ENCODE measurements at regions not wholly inside any gene's neighbourhood (a gene's known extent, or its start where the extent isn't known, plus 50 kb on each side); places are given as distances from the start of the nearest gene placed in this dataset.

- no peaks in the 10 kb centered on the region for H3K4me1 ChIP-seq (ENCODE audit: control insufficient read depth, insufficient read depth, low read depth, low read length)
- no peak overlapping the region for H3K4ac ChIP-seq (ENCODE audit: low read depth in 1 of 2, low read length in 2 of 2)
- H3K9ac ChIP-seq (ENCODE audit: low read length), result no peak overlapping the region
- H4K91ac ChIP-seq (ENCODE audit: low read length), result no peak overlapping the region
- DNase-seq, result no peak
- WGBS, result 74% methylated on average over 2 of the region's 5 CpGs
- H3K4me2 ChIP-seq (ENCODE audit: low read length, poor library complexity, severe bottlenecking), result no peak overlapping the region
- no peak overlapping the region for H3K23ac ChIP-seq (ENCODE audit: low read length in 2 of 2)
- no peak overlapping the region for H2BK5ac ChIP-seq (ENCODE audit: low read depth, low read length, poor library complexity, severe bottlenecking)
- H3K4me3 ChIP-seq (ENCODE audit: insufficient read depth in 1 of 2, low read depth in 1 of 2, low read length in 2 of 2), result no peak overlapping the region
- no peak overlapping the region for H3K14ac ChIP-seq (ENCODE audit: low read length in 2 of 2)
- H3K27me3 ChIP-seq (ENCODE audit: control insufficient read depth in 1 of 2, insufficient read depth in 1 of 2, low read length in 2 of 2), result peaks cover 3 to 10% of the 10 kb centered on the region in 2 experiments
- no peak overlapping the region for H3K27ac ChIP-seq (ENCODE audit: low read length, poor library complexity, severe bottlenecking)
- no peak overlapping the region for H4K8ac ChIP-seq (ENCODE audit: low read length)
- no peaks in the 10 kb centered on the region for H3K79me1 ChIP-seq (replicated peaks; ENCODE audit: low read length, poor library complexity, severe bottlenecking)
- no peak overlapping the region for H2BK15ac ChIP-seq (ENCODE audit: low read depth, poor library complexity, severe bottlenecking)
- H3K9me3 ChIP-seq (ENCODE audit: control insufficient read depth, low read length), result peaks cover 12% of the 10 kb centered on the region
- no peak overlapping the region for H2BK120ac ChIP-seq (ENCODE audit: low read depth, low read length)
- no peak overlapping the region for H2AK5ac ChIP-seq (ENCODE audit: low read length, severe bottlenecking)
- H2AFZ ChIP-seq (ENCODE audit: low read depth, low read length), result no peak overlapping the region
- no peak overlapping the region for H2BK12ac ChIP-seq (ENCODE audit: low read length in 2 of 2)
- H3K36me3 ChIP-seq (ENCODE audit: control insufficient read depth in 1 of 2, insufficient read depth in 2 of 2, low read depth in 1 of 2, low read length in 2 of 2), result no peaks in the 10 kb centered on the region
- no peak overlapping the region for H3K18ac ChIP-seq (ENCODE audit: low read depth in 1 of 2, low read length in 2 of 2)
Observed at GRCh38 chr14:76678244-76678800, 82.9 kb upstream of the VASH1 start.

GRCh38 chr14:76682367-76682766 is 78.9 kb upstream of the VASH1 start:
- DNase-seq, result no peak
- no peak overlapping the region for H2AFZ ChIP-seq (ENCODE audit: low read depth, low read length)
- H2BK12ac ChIP-seq (ENCODE audit: low read length in 2 of 2), result no peak overlapping the region
- H3K9ac ChIP-seq (ENCODE audit: low read length), result no peak overlapping the region
- no peaks in the 10 kb centered on the region for H3K79me1 ChIP-seq (replicated peaks; ENCODE audit: low read length, poor library complexity, severe bottlenecking)
- H3K9me3 ChIP-seq (ENCODE audit: control insufficient read depth, low read length), result peaks cover 16% of the 10 kb centered on the region
- no peak overlapping the region for H4K91ac ChIP-seq (ENCODE audit: low read length)
- H2AK5ac ChIP-seq (ENCODE audit: low read length, severe bottlenecking), result no peak overlapping the region
- H2BK5ac ChIP-seq (ENCODE audit: low read depth, low read length, poor library complexity, severe bottlenecking), result no peak overlapping the region
- no peak overlapping the region for H3K4me2 ChIP-seq (ENCODE audit: low read length, poor library complexity, severe bottlenecking)
- H2BK120ac ChIP-seq (ENCODE audit: low read depth, low read length), result no peak overlapping the region
- H3K4me3 ChIP-seq (ENCODE audit: insufficient read depth in 1 of 2, low read depth in 1 of 2, low read length in 2 of 2), result no peak overlapping the region
- H3K18ac ChIP-seq (ENCODE audit: low read depth in 1 of 2, low read length in 2 of 2), result no peak overlapping the region
- H3K23ac ChIP-seq (ENCODE audit: low read length in 2 of 2), result no peak overlapping the region
- no peaks in the 10 kb centered on the region for H3K36me3 ChIP-seq (ENCODE audit: control insufficient read depth in 1 of 2, insufficient read depth in 2 of 2, low read depth in 1 of 2, low read length in 2 of 2)
- WGBS, result 58% methylated on average over 2 of the region's 3 CpGs
- no peak overlapping the region for H3K27ac ChIP-seq (ENCODE audit: low read length, poor library complexity, severe bottlenecking)
- no peak overlapping the region for H3K4ac ChIP-seq (ENCODE audit: low read depth in 1 of 2, low read length in 2 of 2)
- no peaks in the 10 kb centered on the region for H3K27me3 ChIP-seq (ENCODE audit: control insufficient read depth in 1 of 2, insufficient read depth in 1 of 2, low read length in 2 of 2)
- H4K8ac ChIP-seq (ENCODE audit: low read length), result no peak overlapping the region
- H3K14ac ChIP-seq (ENCODE audit: low read length in 2 of 2), result no peak overlapping the region
- no peaks in the 10 kb centered on the region for H3K4me1 ChIP-seq (ENCODE audit: control insufficient read depth, insufficient read depth, low read depth, low read length)
- H2BK15ac ChIP-seq (ENCODE audit: low read depth, poor library complexity, severe bottlenecking), result no peak overlapping the region

DNA sequence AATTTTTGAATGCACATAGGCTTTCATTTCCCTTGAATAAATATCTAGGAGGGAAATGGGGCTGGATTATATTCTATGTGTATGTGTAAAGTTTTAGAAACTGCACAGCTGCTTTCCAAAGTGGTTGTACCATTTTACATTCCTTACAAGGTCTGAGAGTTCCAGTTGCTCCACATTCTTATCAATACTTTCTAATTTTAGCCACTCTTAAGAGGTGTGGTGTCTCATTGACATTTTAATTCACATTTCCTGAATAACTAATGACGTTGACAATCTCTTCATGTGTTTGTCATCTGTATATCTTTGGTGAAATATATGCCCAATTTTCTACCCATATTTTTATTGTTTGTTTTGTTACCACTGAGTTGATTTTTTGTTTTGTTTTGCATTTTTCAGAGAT is 74.6 kb upstream of the VASH1 start:
- no peaks in the 10 kb centered on the region for H3K79me1 ChIP-seq (replicated peaks; ENCODE audit: low read length, poor library complexity, severe bottlenecking)
- no peak for DNase-seq
- H3K18ac ChIP-seq (ENCODE audit: low read depth in 1 of 2, low read length in 2 of 2), result no peak overlapping the region
- no peak overlapping the region for H3K4me3 ChIP-seq (ENCODE audit: insufficient read depth in 1 of 2, low read depth in 1 of 2, low read length in 2 of 2)
- H3K9ac ChIP-seq (ENCODE audit: low read length), result no peak overlapping the region
- no peak overlapping the region for H3K27ac ChIP-seq (ENCODE audit: low read length, poor library complexity, severe bottlenecking)
- H2BK12ac ChIP-seq (ENCODE audit: low read length in 2 of 2), result no peak overlapping the region
- H2BK15ac ChIP-seq (ENCODE audit: low read depth, poor library complexity, severe bottlenecking), result no peak overlapping the region
- no peak overlapping the region for H3K14ac ChIP-seq (ENCODE audit: low read length in 2 of 2)
- WGBS, result no CpG with 5 or more reads among the region's 1 CpG
- H2BK5ac ChIP-seq (ENCODE audit: low read depth, low read length, poor library complexity, severe bottlenecking), result no peak overlapping the region
- H3K36me3 ChIP-seq (ENCODE audit: control insufficient read depth in 1 of 2, insufficient read depth in 2 of 2, low read depth in 1 of 2, low read length in 2 of 2), result no peaks in the 10 kb centered on the region
- no peak overlapping the region for H3K23ac ChIP-seq (ENCODE audit: low read length in 2 of 2)
- no peak overlapping the region for H4K91ac ChIP-seq (ENCODE audit: low read length)
- no peak overlapping the region for H4K8ac ChIP-seq (ENCODE audit: low read length)
- peaks cover 34% of the 10 kb centered on the region for H3K9me3 ChIP-seq (ENCODE audit: control insufficient read depth, low read length)
- H3K4ac ChIP-seq (ENCODE audit: low read depth in 1 of 2, low read length in 2 of 2), result no peak overlapping the region
- no peak overlapping the region for H2AK5ac ChIP-seq (ENCODE audit: low read length, severe bottlenecking)
- no peak overlapping the region for H2BK120ac ChIP-seq (ENCODE audit: low read depth, low read length)
- H3K27me3 ChIP-seq (ENCODE audit: control insufficient read depth in 1 of 2, insufficient read depth in 1 of 2, low read length in 2 of 2), result no peaks in the 10 kb centered on the region
- H3K4me1 ChIP-seq (ENCODE audit: control insufficient read depth, insufficient read depth, low read depth, low read length), result no peaks in the 10 kb centered on the region
- H2AFZ ChIP-seq (ENCODE audit: low read depth, low read length), result no peak overlapping the region
- no peak overlapping the region for H3K4me2 ChIP-seq (ENCODE audit: low read length, poor library complexity, severe bottlenecking)

DNA sequence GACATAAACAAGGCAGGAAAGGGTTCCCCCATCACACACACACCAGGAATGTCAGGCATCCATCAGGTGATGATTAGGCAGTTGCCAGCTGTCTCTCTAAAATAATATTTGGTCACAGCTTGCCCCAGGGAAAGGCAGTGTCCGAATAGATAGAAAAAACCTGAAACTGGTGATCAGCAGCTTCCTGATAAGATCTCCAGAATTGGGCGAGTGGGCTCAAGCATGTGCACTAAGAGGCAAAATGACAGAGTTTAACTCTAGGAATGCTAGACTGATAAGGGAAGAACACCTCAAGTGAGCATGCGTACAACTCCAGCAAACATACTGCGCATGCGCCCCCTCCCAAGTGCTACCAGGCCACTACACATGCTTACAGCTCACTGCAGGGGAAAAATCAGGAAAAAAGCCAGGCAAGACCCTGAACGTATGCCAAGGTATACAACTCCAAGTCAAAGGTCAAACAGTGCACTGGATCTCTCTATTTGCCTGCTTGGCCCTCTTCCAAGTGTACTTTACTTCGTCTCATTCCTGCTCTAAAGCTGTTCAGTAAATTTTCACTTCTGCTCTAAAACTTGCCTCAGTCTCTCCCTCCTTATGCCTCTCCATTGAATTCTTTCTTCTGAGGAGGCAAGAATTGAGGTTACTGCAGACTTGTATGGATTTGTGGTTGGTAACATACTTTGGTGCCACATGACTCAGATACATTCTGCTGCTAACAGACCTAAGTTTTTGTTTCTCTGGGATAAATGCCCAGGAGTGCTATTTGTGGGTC is 73.5 kb upstream of the VASH1 start:
- H3K79me1 ChIP-seq (replicated peaks; ENCODE audit: low read length, poor library complexity, severe bottlenecking), result no peaks in the 10 kb centered on the region
- no peak overlapping the region for H3K18ac ChIP-seq (ENCODE audit: low read depth in 1 of 2, low read length in 2 of 2)
- H3K14ac ChIP-seq (ENCODE audit: low read length in 2 of 2), result no peak overlapping the region
- no peak overlapping the region for H2BK15ac ChIP-seq (ENCODE audit: low read depth, poor library complexity, severe bottlenecking)
- H4K8ac ChIP-seq (ENCODE audit: low read length), result no peak overlapping the region
- H2BK120ac ChIP-seq (ENCODE audit: low read depth, low read length), result no peak overlapping the region
- no peaks in the 10 kb centered on the region for H3K36me3 ChIP-seq (ENCODE audit: control insufficient read depth in 1 of 2, insufficient read depth in 2 of 2, low read depth in 1 of 2, low read length in 2 of 2)
- WGBS, result 76% methylated on average over 7 of the region's 7 CpGs
- H3K23ac ChIP-seq (ENCODE audit: low read length in 2 of 2), result no peak overlapping the region
- DNase-seq, result no peak
- no peak overlapping the region for H3K9ac ChIP-seq (ENCODE audit: low read length)
- H3K4ac ChIP-seq (ENCODE audit: low read depth in 1 of 2, low read length in 2 of 2), result no peak overlapping the region
- no peaks in the 10 kb centered on the region for H3K27me3 ChIP-seq (ENCODE audit: control insufficient read depth in 1 of 2, insufficient read depth in 1 of 2, low read length in 2 of 2)
- no peak overlapping the region for H2AK5ac ChIP-seq (ENCODE audit: low read length, severe bottlenecking)
- H3K4me2 ChIP-seq (ENCODE audit: low read length, poor library complexity, severe bottlenecking), result no peak overlapping the region
- no peak overlapping the region for H3K4me3 ChIP-seq (ENCODE audit: insufficient read depth in 1 of 2, low read depth in 1 of 2, low read length in 2 of 2)
- no peak overlapping the region for H2BK5ac ChIP-seq (ENCODE audit: low read depth, low read length, poor library complexity, severe bottlenecking)
- no peaks in the 10 kb centered on the region for H3K4me1 ChIP-seq (ENCODE audit: control insufficient read depth, insufficient read depth, low read depth, low read length)
- no peak overlapping the region for H2AFZ ChIP-seq (ENCODE audit: low read depth, low read length)
- no peak overlapping the region for H2BK12ac ChIP-seq (ENCODE audit: low read length in 2 of 2)
- H3K27ac ChIP-seq (ENCODE audit: low read length, poor library complexity, severe bottlenecking), result no peak overlapping the region
- H4K91ac ChIP-seq (ENCODE audit: low read length), result no peak overlapping the region
- H3K9me3 ChIP-seq (ENCODE audit: control insufficient read depth, low read length), result peaks cover 26% of the 10 kb centered on the region
